ENCODE measurements at regions not wholly inside any gene's neighbourhood (a gene's known extent, or its start where the extent isn't known, plus 50 kb on each side); places are given as distances from the start of the nearest gene placed in this dataset.

GRCh38 chr12:87381742-87382141, 647.5 kb downstream of the C12orf50 start:
- no peak overlapping the region for H3K4me3 ChIP-seq (ENCODE audit: control extremely low read depth in 1 of 5, extremely low read depth in 1 of 5, insufficient read depth in 1 of 5, low read depth in 2 of 5, low read length in 4 of 5)
- no peak overlapping the region for H3K4me2 ChIP-seq (replicated peaks; ENCODE audit: low read depth, low read length, poor library complexity, severe bottlenecking)
- no peak overlapping the region for H3K27ac Mint-ChIP-seq
- H3K36me3 ChIP-seq (replicated peaks in 1 of 2; ENCODE audit: control extremely low read depth in 1 of 2, control insufficient read depth in 1 of 2, extremely low read depth in 1 of 2, insufficient read depth in 2 of 2, low read length in 1 of 2) = no peaks in the 10 kb centered on the region
- H2AFZ ChIP-seq (ENCODE audit: insufficient read depth, low read depth, low read length, poor library complexity, severe bottlenecking) = no peak overlapping the region
- no peaks in the 10 kb centered on the region for H3K27me3 Mint-ChIP-seq
- no peaks in the 10 kb centered on the region for H3K9me3 ChIP-seq (ENCODE audit: control extremely low read depth in 1 of 3, control insufficient read depth in 2 of 3, insufficient read depth in 1 of 3, low read length in 2 of 3)
- no peak overlapping the region for H3K27ac ChIP-seq (ENCODE audit: low read length in 2 of 2)
- ATAC-seq (ENCODE audit: low read depth) (no peak), DNase-seq (no peak)
- no peaks in the 10 kb centered on the region for H3K4me1 ChIP-seq (ENCODE audit: control insufficient read depth in 2 of 2, insufficient read depth in 2 of 2, low read length in 2 of 2)
- H3K27me3 ChIP-seq (replicated peaks in 1 of 4; ENCODE audit: control extremely low read depth in 1 of 4, control insufficient read depth in 3 of 4, insufficient read depth in 4 of 4, low read length in 3 of 4) = no peaks in the 10 kb centered on the region
- H4K20me1 ChIP-seq (ENCODE audit: control insufficient read depth, insufficient read depth, low read length, poor library complexity, severe bottlenecking) = no peaks in the 10 kb centered on the region
- TF ChIP-seq CTCF (IDR thresholded peaks at IDR 0.05) = no peak
- TF ChIP-seq EZH2 (IDR thresholded peaks at IDR 0.05; ENCODE audit: borderline replicate concordance, insufficient read depth, low read depth, low read length, poor library complexity, severe bottlenecking) = no peak
- no peaks in the 10 kb centered on the region for H3K79me2 ChIP-seq (ENCODE audit: control insufficient read depth, insufficient read depth, low read length)
- peaks cover under 1% of the 10 kb centered on the region for H3K9me3 Mint-ChIP-seq (ENCODE audit: insufficient read depth)
- H3K9ac ChIP-seq (ENCODE audit: low read length) = no peak overlapping the region
- no CpG with 5 or more reads among the region's 1 CpG for WGBS (ENCODE audit: insufficient coverage)
- H3K4me1 Mint-ChIP-seq = peaks cover 3% of the 10 kb centered on the region
- CTCF ChIA-PET = no interaction called here
- intact Hi-C loops (cut with micrococcal nuclease) = no loop called here
- no peak overlapping the region for H3K4me3 Mint-ChIP-seq
- POLR2A ChIA-PET = no interaction called here

DNA sequence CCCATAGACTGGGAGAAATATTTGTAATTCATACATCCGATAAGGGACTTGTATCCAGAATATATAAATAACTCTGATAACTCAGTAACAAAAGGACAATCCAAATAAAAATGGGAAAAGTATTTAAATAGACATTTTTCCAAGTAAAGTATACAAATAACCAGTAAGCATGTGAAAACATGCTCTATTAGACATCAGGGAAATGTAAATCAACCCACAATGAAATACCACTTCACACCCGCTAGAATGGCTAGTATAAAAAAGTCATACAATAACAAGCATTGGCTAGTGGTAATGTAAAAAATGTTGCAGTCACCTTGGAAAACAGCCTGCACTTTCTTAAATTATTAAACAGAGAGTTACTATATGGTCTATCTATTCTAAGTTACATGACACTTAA, 650.7 kb downstream of the C12orf50 start:
- CTCF ChIA-PET = no interaction called here
- ATAC-seq (ENCODE audit: low read depth) = no peak

More for the DNA sequence above, 650.7 kb downstream of the C12orf50 start:
- H3K27me3 Mint-ChIP-seq = no peaks in the 10 kb centered on the region
- H3K4me1 ChIP-seq (ENCODE audit: control insufficient read depth in 2 of 2, insufficient read depth in 2 of 2, low read length in 2 of 2) = no peaks in the 10 kb centered on the region
- WGBS (ENCODE audit: insufficient coverage) = no CpG with 5 or more reads among the region's 2 CpGs
- no peak overlapping the region for H3K4me2 ChIP-seq (replicated peaks; ENCODE audit: low read depth, low read length, poor library complexity, severe bottlenecking)
- intact Hi-C loops (cut with micrococcal nuclease) = no loop called here
- no peaks in the 10 kb centered on the region for H3K36me3 ChIP-seq (replicated peaks in 1 of 2; ENCODE audit: control extremely low read depth in 1 of 2, control insufficient read depth in 1 of 2, extremely low read depth in 1 of 2, insufficient read depth in 2 of 2, low read length in 1 of 2)
- H3K9me3 ChIP-seq (ENCODE audit: control extremely low read depth in 1 of 3, control insufficient read depth in 2 of 3, insufficient read depth in 1 of 3, low read length in 2 of 3) = peaks cover 0 to 2% (median 0%) of the 10 kb centered on the region in 3 donors
- no peaks in the 10 kb centered on the region for H4K20me1 ChIP-seq (ENCODE audit: control insufficient read depth, insufficient read depth, low read length, poor library complexity, severe bottlenecking)
- H3K9ac ChIP-seq (ENCODE audit: low read length) = no peak overlapping the region
- no peaks in the 10 kb centered on the region for H3K27me3 ChIP-seq (replicated peaks in 1 of 4; ENCODE audit: control extremely low read depth in 1 of 4, control insufficient read depth in 3 of 4, insufficient read depth in 4 of 4, low read length in 3 of 4)
- TF ChIP-seq EZH2 (IDR thresholded peaks at IDR 0.05; ENCODE audit: borderline replicate concordance, insufficient read depth, low read depth, low read length, poor library complexity, severe bottlenecking) (no peak), CTCF (IDR thresholded peaks at IDR 0.05) (no peak)
- H3K27ac Mint-ChIP-seq = no peak overlapping the region
- H3K4me1 Mint-ChIP-seq = peaks cover 3% of the 10 kb centered on the region
- no peaks in the 10 kb centered on the region for H3K79me2 ChIP-seq (ENCODE audit: control insufficient read depth, insufficient read depth, low read length)
- H3K4me3 ChIP-seq (ENCODE audit: control extremely low read depth in 1 of 5, extremely low read depth in 1 of 5, insufficient read depth in 1 of 5, low read depth in 2 of 5, low read length in 4 of 5) = no peak overlapping the region
- DNase-seq = no peak
- POLR2A ChIA-PET = no interaction called here
- no peak overlapping the region for H2AFZ ChIP-seq (ENCODE audit: insufficient read depth, low read depth, low read length, poor library complexity, severe bottlenecking)
- H3K4me3 Mint-ChIP-seq = no peak overlapping the region
- H3K27ac ChIP-seq (ENCODE audit: low read length in 2 of 2) = no peak overlapping the region
- H3K9me3 Mint-ChIP-seq (ENCODE audit: insufficient read depth) = peaks cover 6% of the 10 kb centered on the region

Data from B cell (primary cell).